RPMI7951 (cell line): ENCODE measurements at regions not wholly inside any gene's neighbourhood (a gene's known extent, or its start where the extent isn't known, plus 50 kb on each side); places are given as distances from the start of the nearest gene placed in this dataset.
"Not testable (repeated sequence)": the region's sequence is repeated elsewhere in the genome, so short reads cannot be mapped to it uniquely, and the experiment has no call there.

ENCODE experiments used
- DNase-seq: peaks from one replicate; pipeline ENCODE4 v3.0.0-alpha.2; 2012; ENCODE audit warnings: low read depth

GRCh38 chr3:89932882-89933281, 825.5 kb downstream of the EPHA3 start:
- no peak for DNase-seq

- DNase-seq, result not testable (repeated sequence)
These were observed 837.0 kb downstream of the EPHA3 start for GRCh38 chr3:89944461-89944860.

- DNase-seq, result no peak
These were observed 839.5 kb downstream of the EPHA3 start for GRCh38 chr3:89946884-89947283.

- DNase-seq, result no peak
These were observed 840.0 kb downstream of the EPHA3 start for GRCh38 chr3:89947337-89947954.

- no peak for DNase-seq
These were observed 840.6 kb downstream of the EPHA3 start for GRCh38 chr3:89948008-89948407.

GRCh38 chr3:89950772-89951171, 843.4 kb downstream of the EPHA3 start:
- no peak for DNase-seq

- DNase-seq, result no peak
These were observed 846.7 kb downstream of the EPHA3 start for GRCh38 chr3:89954137-89954536.

- DNase-seq, result no peak
These were observed 847.7 kb downstream of the EPHA3 start for GRCh38 chr3:89955156-89955555.

- no peak for DNase-seq
These were observed 850.0 kb downstream of the EPHA3 start for GRCh38 chr3:89957451-89957850.

GRCh38 chr3:89958163-89958562, 850.7 kb downstream of the EPHA3 start:
- not testable (repeated sequence) for DNase-seq

GRCh38 chr3:89964347-89964746, 856.9 kb downstream of the EPHA3 start:
- no peak for DNase-seq

GRCh38 chr3:89966877-89967665, 859.6 kb downstream of the EPHA3 start:
- no peak for DNase-seq

GRCh38 chr3:89971329-89971728, 863.9 kb downstream of the EPHA3 start:
- DNase-seq, result no peak

GRCh38 chr3:89973156-89973555, 865.7 kb downstream of the EPHA3 start:
- no peak for DNase-seq

GRCh38 chr3:89974903-89975519, 867.6 kb downstream of the EPHA3 start:
- DNase-seq, result no peak

GRCh38 chr3:89983449-89983848, 876.0 kb downstream of the EPHA3 start:
- DNase-seq, result no peak

GRCh38 chr3:90005281-90005847, 897.9 kb downstream of the EPHA3 start:
- DNase-seq, result no peak

GRCh38 chr3:90007778-90008499, 900.5 kb downstream of the EPHA3 start:
- DNase-seq, result no peak

- no peak for DNase-seq
These were observed 902.9 kb downstream of the EPHA3 start for GRCh38 chr3:90010341-90010740.

- DNase-seq, result no peak
These were observed 903.7 kb downstream of the EPHA3 start for GRCh38 chr3:90011131-90011530.

GRCh38 chr3:90011596-90011995, 904.2 kb downstream of the EPHA3 start:
- no peak for DNase-seq

GRCh38 chr3:90011996-90012395, 904.6 kb downstream of the EPHA3 start:
- DNase-seq, result no peak
